IPS-NIHi7 (cell line): ENCODE measurements at regions not wholly inside any gene's neighbourhood (a gene's known extent, or its start where the extent isn't known, plus 50 kb on each side); places are given as distances from the start of the nearest gene placed in this dataset.

Experiments
- DNase-seq: peaks from one replicate; pipeline ENCODE4 v3.0.0; 2012; ENCODE audit warnings: mixed read lengths; ENCODE audit errors: extremely low spot score

- no peak for DNase-seq
Observed at GRCh38 chr2:133667085-133667484, 98.8 kb upstream of the NCKAP5 start.

DNA sequence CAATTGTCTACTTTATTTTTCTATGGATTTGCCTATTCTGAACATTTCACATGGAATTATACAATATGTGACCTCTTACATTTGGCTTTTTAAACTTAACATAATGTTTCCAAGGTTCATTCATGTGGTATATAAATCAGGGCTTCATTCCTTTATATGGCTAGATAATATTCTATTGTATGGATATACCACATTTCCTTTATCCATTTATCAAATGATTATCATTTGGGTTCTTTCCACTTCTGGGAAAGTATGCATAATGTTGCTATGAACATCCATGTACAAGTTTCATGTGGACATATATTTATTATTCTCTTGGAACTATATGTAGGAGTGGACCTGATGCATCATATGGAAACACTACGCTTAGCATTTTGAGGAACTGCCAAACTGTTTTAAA is 99.7 kb upstream of the NCKAP5 start:
- no peak for DNase-seq

GRCh38 chr2:133668547-133668946 is 100.3 kb upstream of the NCKAP5 start:
- DNase-seq = no peak

DNA sequence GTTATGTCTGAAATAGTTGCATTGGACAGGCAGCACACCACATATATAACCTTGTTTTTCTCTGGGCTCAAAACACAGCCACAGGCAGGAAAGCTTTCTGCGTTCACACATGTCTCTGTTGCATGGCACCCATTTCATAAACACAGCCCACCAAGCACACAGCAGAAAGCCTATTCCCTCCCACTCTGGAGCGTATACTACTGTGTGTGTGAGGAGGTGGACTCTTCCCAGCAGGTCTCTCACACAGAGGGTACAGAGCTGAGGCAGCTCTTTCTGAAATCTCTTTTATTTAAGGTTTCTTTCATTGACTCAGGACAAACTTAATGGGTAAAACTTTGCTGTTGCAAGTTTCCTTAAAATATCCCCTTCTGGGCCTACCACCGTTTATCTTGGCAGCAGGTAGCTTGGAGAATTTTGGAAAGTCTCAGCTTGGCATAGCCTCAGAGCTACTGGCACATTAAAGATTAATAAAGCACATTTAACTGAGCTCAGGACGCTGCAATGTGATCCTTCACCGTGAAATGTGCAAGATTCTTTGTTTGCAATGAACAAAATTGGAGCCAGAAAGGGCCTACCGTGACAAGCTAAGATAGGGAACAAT is 105.1 kb upstream of the NCKAP5 start:
- no peak for DNase-seq

DNA sequence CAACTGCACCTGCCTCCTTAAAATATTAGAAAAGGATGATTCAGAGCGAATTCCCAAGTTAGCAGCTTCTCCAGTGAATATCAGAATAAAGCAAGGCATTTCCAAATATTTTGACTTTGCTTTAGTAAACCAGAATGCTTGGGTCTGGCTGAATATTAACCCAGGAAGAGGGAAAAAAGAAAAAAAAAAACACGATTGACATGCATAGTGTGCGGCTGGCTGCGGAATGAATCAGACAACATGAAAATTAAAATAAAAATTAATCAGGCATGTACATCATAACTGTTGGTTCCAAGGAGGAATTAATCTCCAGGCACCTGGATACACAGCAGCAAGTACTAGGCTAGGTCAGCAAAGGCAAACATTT is 105.8 kb upstream of the NCKAP5 start:
- DNase-seq = no peak

- peak; percentile 49 for DNase-seq
Observed at GRCh38 chr2:133674433-133675331, 106.4 kb upstream of the NCKAP5 start.

GRCh38 chr2:133676392-133677130 is 108.3 kb upstream of the NCKAP5 start:
- DNase-seq = no peak

- no peak for DNase-seq
Observed at GRCh38 chr2:133680343-133681049, 112.2 kb upstream of the NCKAP5 start.

DNA sequence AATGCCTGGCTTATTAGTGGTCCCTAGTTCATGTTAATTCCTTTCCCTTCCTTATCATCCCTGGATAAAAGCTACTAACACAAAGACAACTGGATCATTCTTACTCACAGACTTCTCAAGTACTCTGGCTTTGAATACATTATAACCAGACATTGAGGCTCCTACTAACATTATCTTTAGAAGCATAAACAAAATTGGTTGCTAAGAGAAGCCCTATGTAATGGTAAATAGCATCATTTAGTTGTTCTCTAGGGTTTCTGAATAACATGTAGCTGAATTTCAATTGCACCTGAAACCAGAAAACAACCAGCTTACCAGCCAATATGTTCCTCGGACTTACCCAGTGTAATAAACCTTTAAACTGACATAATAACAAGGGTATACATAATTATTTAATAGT is 114.1 kb upstream of the NCKAP5 start:
- DNase-seq = no peak

- DNase-seq = no peak
Observed at GRCh38 chr2:133682906-133683305, 114.6 kb upstream of the NCKAP5 start.

- no peak for DNase-seq
Observed at GRCh38 chr2:133685636-133686215, 117.5 kb upstream of the NCKAP5 start.

- no peak for DNase-seq
Observed at GRCh38 chr2:133690780-133691179, 122.5 kb upstream of the NCKAP5 start.

GRCh38 chr2:133691336-133691735 is 123.1 kb upstream of the NCKAP5 start:
- DNase-seq = no peak

- DNase-seq = no peak
Observed at GRCh38 chr2:133705287-133705686, 137.0 kb upstream of the NCKAP5 start.

DNA sequence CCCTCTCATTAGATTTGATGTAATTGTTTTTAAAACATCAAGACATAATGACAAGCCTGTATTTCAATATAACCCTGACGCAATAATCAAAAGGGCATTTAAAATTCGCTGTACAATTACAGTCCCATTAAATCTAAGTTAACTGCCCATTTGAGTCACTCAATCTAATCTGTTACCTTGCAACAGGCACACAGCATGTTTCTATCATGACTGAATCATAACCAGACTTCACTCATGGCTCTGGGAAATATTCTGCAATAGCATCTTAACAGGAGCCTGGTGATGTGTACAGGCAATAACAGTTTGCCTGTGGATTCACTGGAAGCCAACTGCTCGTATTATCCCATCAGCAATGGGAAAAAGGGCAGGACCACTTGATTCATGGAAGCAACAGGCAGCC is 142.3 kb upstream of the NCKAP5 start:
- DNase-seq = no peak

DNA sequence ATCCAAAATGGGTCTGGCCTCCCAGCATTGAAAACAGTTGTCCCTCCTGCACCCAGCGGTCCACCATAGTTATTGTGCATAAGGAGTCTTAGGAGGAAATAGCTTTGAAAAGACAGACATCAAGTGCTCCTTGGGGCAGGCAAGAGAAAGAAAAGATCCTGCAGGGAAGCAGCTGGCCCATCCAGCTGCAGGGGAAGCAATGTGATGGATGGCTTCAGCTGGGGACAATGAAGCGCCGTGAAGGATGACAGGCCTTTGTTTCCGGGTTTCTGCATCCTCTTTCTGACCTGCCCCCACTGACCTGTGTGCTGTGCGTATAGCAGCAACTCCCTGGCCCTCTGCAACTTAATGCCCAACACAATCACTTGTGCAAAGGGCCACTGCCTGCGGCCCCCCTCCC is 142.9 kb upstream of the NCKAP5 start:
- DNase-seq = no peak

GRCh38 chr2:133711806-133712205 is 143.5 kb upstream of the NCKAP5 start:
- no peak for DNase-seq

GRCh38 chr2:133712369-133712768 is 144.1 kb upstream of the NCKAP5 start:
- no peak for DNase-seq

DNA sequence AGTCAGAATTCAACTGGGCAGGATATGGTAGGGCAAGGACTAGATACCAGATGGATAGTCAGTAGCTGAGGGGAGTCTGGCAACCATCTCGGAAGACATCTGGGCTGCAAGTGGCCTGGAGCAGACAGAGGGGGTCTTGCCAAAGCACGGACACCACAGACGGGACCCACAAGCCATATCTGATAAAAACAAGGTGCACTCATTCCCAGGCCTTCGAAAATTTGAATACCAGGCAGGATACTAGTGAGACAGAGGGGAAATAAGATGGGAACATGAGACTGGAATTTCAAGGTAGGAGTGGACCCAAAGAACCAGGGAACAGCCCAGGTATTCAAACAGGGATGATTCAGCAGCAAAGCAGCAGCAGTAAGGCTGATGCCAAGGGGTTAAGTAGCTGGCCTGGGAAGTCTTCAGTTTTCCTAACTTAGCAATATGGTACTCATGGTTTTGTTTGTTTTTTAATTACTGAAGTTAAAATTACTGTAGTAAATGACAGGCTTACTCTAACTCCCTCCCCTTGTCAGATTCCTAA is 144.9 kb upstream of the NCKAP5 start:
- DNase-seq = no peak

- no peak for DNase-seq
Observed at GRCh38 chr2:133716166-133716565, 147.9 kb upstream of the NCKAP5 start.

GRCh38 chr2:133717497-133717896 is 149.2 kb upstream of the NCKAP5 start:
- DNase-seq = no peak
